Osteocyte (in vitro differentiated cells): ENCODE measurements at regions not wholly inside any gene's neighbourhood (a gene's known extent, or its start where the extent isn't known, plus 50 kb on each side); places are given as distances from the start of the nearest gene placed in this dataset.

ENCODE experiments used
- DNase-seq: peaks from one replicate; pipeline ENCODE4 v3.0.0; 2021; ENCODE audit warnings: mixed read lengths; ENCODE audit not compliant: unreplicated experiment; ENCODE audit errors: extremely low spot score
- H3K27ac Mint-ChIP-seq: one replicate; pipeline ENCODE4 v1.8.0; 2021; ENCODE audit warnings: mild to moderate bottlenecking, mixed read lengths; ENCODE audit not compliant: unreplicated experiment
- H3K27me3 Mint-ChIP-seq: one replicate; pipeline ENCODE4 v1.8.0; 2021; ENCODE audit warnings: mixed read lengths; ENCODE audit not compliant: unreplicated experiment
- H3K36me3 Mint-ChIP-seq: one replicate; pipeline ENCODE4 v1.8.0; 2021; ENCODE audit warnings: mixed read lengths; ENCODE audit not compliant: unreplicated experiment
- H3K4me1 Mint-ChIP-seq: one replicate; pipeline ENCODE4 v1.8.0; 2021; ENCODE audit warnings: mixed read lengths; ENCODE audit not compliant: unreplicated experiment
- H3K4me3 Mint-ChIP-seq: one replicate; pipeline ENCODE4 v1.8.0; 2021; ENCODE audit warnings: mild to moderate bottlenecking, moderate library complexity, mixed read lengths; ENCODE audit not compliant: unreplicated experiment
- H3K9me3 Mint-ChIP-seq: one replicate; pipeline ENCODE4 v1.8.0; 2021; ENCODE audit warnings: mixed read lengths; ENCODE audit not compliant: unreplicated experiment
- TF ChIP-seq, protein P1 (sequence below): fragments of 200-600 bp; sonication (generic); IDR thresholded peaks from 2 replicates; pipeline ENCODE4 v1.5.0; 2021; ENCODE audit warnings: antibody characterized with exemption, mild to moderate bottlenecking, moderate library complexity

DNA sequence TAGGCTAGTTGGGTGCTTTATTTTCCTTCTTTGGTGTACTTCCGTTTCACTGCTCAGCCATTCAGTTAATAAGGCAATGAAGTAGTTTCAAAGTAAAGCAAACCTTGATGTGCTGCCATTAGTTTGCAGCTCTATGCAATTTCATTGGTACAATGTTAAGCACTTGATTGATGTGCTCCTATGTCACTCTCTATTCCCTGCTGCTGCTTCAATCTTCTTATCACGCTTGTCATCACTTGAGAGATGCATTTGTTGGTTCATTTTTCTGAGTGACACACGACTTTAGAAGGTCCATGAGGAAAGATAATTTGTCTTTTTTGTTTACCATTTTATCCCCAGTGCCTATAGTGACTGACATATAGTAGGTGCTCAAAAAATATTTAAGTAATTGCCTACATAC, 871.0 kb upstream of the PABPC4L start:
- Mint-ChIP-seq H3K36me3 (no peaks in the 10 kb centered on the region), H3K4me1 (no peaks in the 10 kb centered on the region), H3K9me3 (peaks cover 9% of the 10 kb centered on the region), H3K27ac (no peak overlapping the region), H3K4me3 (no peak overlapping the region), H3K27me3 (no peaks in the 10 kb centered on the region)
- DNase-seq: no peak
- TF ChIP-seq, protein P1, sequence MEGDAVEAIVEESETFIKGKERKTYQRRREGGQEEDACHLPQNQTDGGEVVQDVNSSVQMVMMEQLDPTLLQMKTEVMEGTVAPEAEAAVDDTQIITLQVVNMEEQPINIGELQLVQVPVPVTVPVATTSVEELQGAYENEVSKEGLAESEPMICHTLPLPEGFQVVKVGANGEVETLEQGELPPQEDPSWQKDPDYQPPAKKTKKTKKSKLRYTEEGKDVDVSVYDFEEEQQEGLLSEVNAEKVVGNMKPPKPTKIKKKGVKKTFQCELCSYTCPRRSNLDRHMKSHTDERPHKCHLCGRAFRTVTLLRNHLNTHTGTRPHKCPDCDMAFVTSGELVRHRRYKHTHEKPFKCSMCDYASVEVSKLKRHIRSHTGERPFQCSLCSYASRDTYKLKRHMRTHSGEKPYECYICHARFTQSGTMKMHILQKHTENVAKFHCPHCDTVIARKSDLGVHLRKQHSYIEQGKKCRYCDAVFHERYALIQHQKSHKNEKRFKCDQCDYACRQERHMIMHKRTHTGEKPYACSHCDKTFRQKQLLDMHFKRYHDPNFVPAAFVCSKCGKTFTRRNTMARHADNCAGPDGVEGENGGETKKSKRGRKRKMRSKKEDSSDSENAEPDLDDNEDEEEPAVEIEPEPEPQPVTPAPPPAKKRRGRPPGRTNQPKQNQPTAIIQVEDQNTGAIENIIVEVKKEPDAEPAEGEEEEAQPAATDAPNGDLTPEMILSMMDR: no peak

DNA sequence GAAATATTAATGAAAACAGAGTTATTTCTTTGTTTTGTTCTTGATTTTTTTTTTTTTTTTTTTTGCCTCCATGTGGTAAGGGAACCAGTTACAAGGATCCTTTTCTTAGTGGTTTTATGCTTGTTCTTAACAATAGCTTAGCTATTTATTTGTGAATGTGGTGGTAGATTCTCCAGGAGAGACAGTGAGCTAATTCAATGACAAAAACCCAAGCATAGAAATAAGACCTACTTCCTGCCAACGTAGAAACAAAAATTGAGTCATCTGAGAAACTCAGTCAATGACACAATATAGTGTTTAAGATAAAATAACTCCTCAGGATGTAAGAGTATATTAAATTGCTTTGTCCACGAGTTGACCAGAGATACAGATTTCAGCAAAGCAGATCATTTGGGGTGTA, 863.8 kb upstream of the PABPC4L start:
- TF ChIP-seq, protein P1: no peak
- Mint-ChIP-seq H3K27ac (no peak overlapping the region), H3K27me3 (no peaks in the 10 kb centered on the region), H3K36me3 (no peaks in the 10 kb centered on the region), H3K4me1 (no peaks in the 10 kb centered on the region), H3K4me3 (no peak overlapping the region), H3K9me3 (no peaks in the 10 kb centered on the region)
- no peak for DNase-seq

DNA sequence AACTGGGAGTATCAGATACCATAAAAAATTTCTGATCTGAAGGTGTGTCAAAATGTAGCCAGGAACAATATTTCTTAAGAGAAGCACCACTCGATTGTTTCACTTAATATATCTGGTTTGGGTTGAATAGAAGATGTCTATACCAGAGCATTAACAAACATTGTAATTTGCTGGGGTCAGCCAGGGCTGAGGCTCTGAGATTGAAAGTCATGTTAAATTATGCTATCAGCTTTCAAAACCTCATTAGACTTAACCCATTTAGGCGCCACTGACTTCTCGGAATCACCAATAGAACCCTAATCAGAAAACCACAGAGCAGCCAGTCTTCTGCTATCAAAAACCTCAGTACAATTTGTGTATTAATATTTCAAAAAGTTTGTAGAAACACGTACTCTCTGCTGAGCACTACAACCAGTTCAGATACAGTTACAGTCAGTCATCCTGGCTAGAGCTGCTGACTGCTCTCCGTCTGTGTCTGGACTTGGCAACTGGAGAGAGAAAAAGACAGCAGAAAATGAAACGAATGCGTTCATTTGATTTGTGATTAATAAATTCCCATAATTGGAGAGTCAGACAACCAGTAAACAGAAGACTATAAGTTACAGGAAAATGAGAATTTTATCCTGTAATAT, 848.6 kb upstream of the PABPC4L start:
- no peak for DNase-seq
- no peak overlapping the region for H3K4me3 Mint-ChIP-seq
- TF ChIP-seq, protein P1: no peak
- H3K36me3 Mint-ChIP-seq: no peaks in the 10 kb centered on the region
- no peak overlapping the region for H3K27ac Mint-ChIP-seq
- H3K27me3 Mint-ChIP-seq: no peaks in the 10 kb centered on the region
- no peaks in the 10 kb centered on the region for H3K4me1 Mint-ChIP-seq
- no peaks in the 10 kb centered on the region for H3K9me3 Mint-ChIP-seq

DNA sequence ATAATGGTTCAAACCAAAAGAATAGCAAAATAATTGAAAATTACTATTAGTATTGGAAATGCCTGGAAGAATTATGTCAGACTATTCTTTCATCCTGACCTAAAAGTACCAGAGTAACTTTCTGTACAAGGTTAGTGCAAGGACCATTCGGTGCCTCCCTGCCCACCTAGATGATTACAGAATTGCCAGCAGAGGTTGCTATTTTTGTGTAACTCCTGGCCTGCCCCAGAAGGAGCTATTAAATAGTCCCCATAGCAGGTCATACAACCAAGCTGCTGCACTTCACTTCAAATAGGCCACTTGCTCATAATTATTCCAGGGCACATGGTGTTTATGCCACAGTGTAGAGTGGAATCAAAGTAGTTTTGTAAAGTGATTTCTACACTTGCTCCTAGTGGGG, 831.1 kb upstream of the PABPC4L start:
- Mint-ChIP-seq H3K4me3 (no peak overlapping the region), H3K27ac (no peak overlapping the region), H3K4me1 (no peaks in the 10 kb centered on the region), H3K27me3 (no peaks in the 10 kb centered on the region), H3K9me3 (no peaks in the 10 kb centered on the region), H3K36me3 (no peaks in the 10 kb centered on the region)
- DNase-seq: no peak
- TF ChIP-seq, protein P1: no peak

DNA sequence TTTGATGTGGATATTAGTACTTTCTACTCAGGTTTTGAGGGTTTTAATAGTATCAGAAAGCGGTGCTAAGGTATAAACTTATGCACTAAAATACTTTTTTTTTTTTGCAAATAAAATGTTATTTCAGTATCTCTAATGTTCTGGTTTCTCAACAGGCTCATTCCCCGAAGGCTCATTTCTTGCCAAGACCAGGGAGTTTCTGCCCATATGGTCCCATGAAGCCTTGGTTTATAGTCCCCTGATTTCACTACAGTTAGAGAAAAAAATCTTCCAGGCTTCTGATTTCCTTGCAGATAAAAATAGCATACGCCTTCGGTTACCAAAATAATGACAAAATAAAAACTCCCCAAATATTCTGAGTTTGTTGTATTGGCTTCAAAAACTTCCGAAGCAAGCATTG, 814.2 kb upstream of the PABPC4L start:
- Mint-ChIP-seq H3K4me1 (no peaks in the 10 kb centered on the region), H3K4me3 (no peak overlapping the region), H3K27me3 (no peaks in the 10 kb centered on the region), H3K27ac (no peak overlapping the region), H3K9me3 (peaks cover 16% of the 10 kb centered on the region), H3K36me3 (no peaks in the 10 kb centered on the region)
- no peak for DNase-seq
- TF ChIP-seq, protein P1: no peak
